ENCODE measurements at regions not wholly inside any gene's neighbourhood (a gene's known extent, or its start where the extent isn't known, plus 50 kb on each side); places are given as distances from the start of the nearest gene placed in this dataset.

DNA sequence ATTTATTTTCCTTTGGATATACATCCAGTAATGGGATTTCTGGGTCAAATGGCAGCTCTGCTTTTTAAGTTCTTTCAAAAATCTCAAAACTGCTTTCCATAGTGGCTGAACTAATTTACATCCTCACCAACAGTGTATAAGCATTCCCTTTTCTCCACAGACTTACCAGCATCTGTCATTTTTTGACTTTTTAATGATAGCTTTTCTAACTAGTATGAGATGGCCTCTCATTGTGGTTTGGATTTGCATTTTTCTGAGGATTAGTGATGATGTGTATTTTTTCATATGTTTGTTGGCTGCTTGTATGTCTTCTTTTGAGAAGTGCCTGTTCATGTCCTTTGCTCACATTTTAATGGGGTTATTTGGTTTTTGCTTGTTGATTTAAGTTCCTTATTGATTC, 90.0 kb upstream of the HMHB1 start:
- in situ Hi-C loops (cut with HindIII; ENCODE audit: low sequenced_read_pairs) = no loop called here

DNA sequence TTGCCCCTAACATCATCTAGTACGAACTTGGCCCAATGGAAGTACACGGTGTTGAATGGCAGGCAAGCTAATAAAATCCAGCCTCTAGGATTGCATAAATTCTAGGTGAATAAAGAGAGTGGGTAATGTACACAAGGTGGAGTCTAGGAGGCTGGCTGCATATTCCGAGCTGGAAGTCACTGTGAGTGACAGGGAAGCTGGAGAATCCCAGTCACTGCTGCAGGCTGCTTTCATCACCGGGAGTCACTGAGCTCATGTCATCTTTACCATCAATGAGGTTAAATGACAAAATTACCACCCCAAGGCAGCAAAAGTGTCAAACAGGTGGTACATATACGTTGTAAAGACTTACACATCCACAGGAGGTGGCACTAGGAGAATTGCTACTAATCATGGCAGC, 91.3 kb upstream of the HMHB1 start:
- in situ Hi-C loops (cut with HindIII; ENCODE audit: low sequenced_read_pairs) = no loop called here
- no peak for DNase-seq (ENCODE audit: low read depth, low spot score)
- no peak for TF ChIP-seq CTCF (IDR thresholded peaks at IDR 0.05; ENCODE audit: low read depth, low read length)

More for the DNA sequence above, 90.0 kb upstream of the HMHB1 start:
- no peak overlapping the region for H3K4me3 ChIP-seq (ENCODE audit: low read depth, low read length)
- no peak for TF ChIP-seq CTCF (IDR thresholded peaks at IDR 0.05; ENCODE audit: low read depth, low read length)
- no peak for DNase-seq (ENCODE audit: low read depth, low spot score)

DNA sequence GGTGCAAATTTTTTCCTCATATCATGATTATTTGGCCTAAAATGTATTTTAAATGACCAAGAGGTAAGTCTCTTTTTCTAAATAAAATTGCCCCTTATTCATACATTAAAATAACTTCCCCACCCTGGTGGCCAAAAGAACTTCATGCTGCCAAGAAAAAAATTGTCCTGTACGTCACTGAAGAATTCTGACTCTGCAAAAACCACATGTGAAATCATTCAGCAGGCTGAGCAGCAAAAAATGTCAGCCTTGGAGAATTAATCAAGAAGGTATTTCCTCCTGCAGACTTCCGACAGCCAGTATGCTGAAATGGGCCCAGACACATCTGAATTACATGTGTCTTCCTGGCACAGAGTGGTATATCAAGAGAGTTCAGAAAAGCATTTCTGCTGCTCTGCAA, 94.6 kb upstream of the HMHB1 start:
- in situ Hi-C loops (cut with HindIII; ENCODE audit: low sequenced_read_pairs) = no loop called here
- DNase-seq (ENCODE audit: low read depth, low spot score) = peak; percentile 76
- H3K4me3 ChIP-seq (ENCODE audit: low read depth, low read length) = no peak overlapping the region
- no peak for TF ChIP-seq CTCF (IDR thresholded peaks at IDR 0.05; ENCODE audit: low read depth, low read length)

More for the DNA sequence above, 91.3 kb upstream of the HMHB1 start:
- H3K4me3 ChIP-seq (ENCODE audit: low read depth, low read length) = no peak overlapping the region

DNA sequence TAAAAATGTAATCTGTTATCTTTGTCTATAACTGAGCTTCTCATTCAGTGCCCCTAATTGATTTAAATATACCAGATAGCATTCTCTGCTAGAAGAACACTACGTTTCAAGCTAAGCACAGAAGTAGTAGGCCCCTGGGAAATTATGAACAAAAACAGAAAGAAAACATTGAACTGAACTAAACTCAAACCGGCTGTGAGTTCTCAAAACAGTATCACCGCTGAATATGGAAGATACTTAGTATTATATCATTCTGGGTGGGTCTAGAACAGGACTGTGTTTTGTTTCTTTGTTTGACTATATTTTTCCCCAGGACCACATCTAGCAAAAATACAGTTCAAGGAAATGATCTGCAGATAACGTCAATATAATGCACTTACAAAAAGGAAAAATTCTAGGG, 95.1 kb upstream of the HMHB1 start:
- in situ Hi-C loops (cut with HindIII; ENCODE audit: low sequenced_read_pairs) = no loop called here
- H3K4me3 ChIP-seq (ENCODE audit: low read depth, low read length) = no peak overlapping the region
- no peak for TF ChIP-seq CTCF (IDR thresholded peaks at IDR 0.05; ENCODE audit: low read depth, low read length)
- no peak for DNase-seq (ENCODE audit: low read depth, low spot score)

DNA sequence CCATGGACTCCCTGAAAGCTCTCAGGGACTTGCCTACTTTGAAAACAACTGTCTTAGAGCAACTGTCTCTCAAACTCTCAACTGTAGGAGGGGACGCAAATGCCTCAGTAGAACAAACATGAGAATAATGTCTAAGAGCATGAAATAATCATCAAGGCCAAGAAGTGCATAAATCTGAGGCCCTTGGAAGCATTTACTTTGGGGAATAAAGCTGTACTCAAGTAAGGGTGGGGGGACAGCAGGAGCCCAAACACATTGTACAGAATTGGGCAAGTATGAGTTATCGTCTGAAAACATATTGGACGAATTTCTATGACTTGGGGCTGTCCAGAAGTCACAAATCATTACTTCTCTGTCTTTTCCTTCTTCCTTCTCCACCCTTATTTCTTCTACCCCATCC, 96.3 kb upstream of the HMHB1 start:
- no peak overlapping the region for H3K4me3 ChIP-seq (ENCODE audit: low read depth, low read length)
- no peak for TF ChIP-seq CTCF (IDR thresholded peaks at IDR 0.05; ENCODE audit: low read depth, low read length)
- no peak for DNase-seq (ENCODE audit: low read depth, low spot score)
- in situ Hi-C loops (cut with HindIII; ENCODE audit: low sequenced_read_pairs) = no loop called here

DNA sequence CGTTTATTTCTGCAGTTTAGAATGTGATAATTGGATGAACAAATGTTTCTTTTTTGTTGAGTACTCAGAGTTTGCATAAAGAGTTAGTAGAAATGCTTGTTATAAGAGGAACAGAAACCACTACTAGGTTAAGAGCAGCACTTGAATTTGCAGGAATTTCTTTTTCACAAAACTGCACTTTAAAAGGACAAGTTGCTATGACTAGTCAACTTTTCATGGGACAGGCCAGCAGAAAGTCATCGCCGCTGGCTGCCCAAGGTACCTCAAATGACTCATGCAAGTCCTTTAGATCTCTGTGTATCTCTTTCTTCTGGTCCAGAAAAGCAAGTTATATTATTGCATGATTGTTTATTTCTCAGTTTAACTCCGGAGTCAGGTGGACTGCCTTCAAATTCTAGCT, 97.3 kb upstream of the HMHB1 start:
- DNase-seq (ENCODE audit: low read depth, low spot score) = no peak
- TF ChIP-seq CTCF (IDR thresholded peaks at IDR 0.05; ENCODE audit: low read depth, low read length) = no peak
- no peak overlapping the region for H3K4me3 ChIP-seq (ENCODE audit: low read depth, low read length)
- in situ Hi-C loops (cut with HindIII; ENCODE audit: low sequenced_read_pairs) = no loop called here
